Progenitor cell of endocrine pancreas (in vitro differentiated cells): ENCODE measurements at regions not wholly inside any gene's neighbourhood (a gene's known extent, or its start where the extent isn't known, plus 50 kb on each side); places are given as distances from the start of the nearest gene placed in this dataset.
"Not testable (repeated sequence)": the region's sequence is repeated elsewhere in the genome, so short reads cannot be mapped to it uniquely, and the experiment has no call there.

Experiments
- DNase-seq: peaks from one replicate; pipeline ENCODE4 v3.0.0; 2021; ENCODE audit warnings: low spot score; ENCODE audit not compliant: unreplicated experiment
- H3K27ac Mint-ChIP-seq: 2 replicates; pipeline ENCODE4 v1.8.0; 2021; ENCODE audit warnings: mild to moderate bottlenecking, moderate library complexity, mixed read lengths
- H3K27me3 Mint-ChIP-seq: 2 replicates; pipeline ENCODE4 v1.8.0; 2021; ENCODE audit warnings: mixed read lengths
- H3K36me3 Mint-ChIP-seq: 2 replicates; pipeline ENCODE4 v1.8.0; 2022; ENCODE audit warnings: mixed read lengths; ENCODE audit not compliant: insufficient read depth
- H3K4me1 Mint-ChIP-seq: 2 replicates; pipeline ENCODE4 v1.8.0; 2021; ENCODE audit warnings: low read depth, mixed read lengths
- H3K4me3 Mint-ChIP-seq: 2 replicates; pipeline ENCODE4 v1.8.0; 2021; ENCODE audit warnings: low read depth, mild to moderate bottlenecking, moderate library complexity, mixed read lengths
- H3K9me3 Mint-ChIP-seq: 2 replicates; pipeline ENCODE4 v1.8.0; 2021; ENCODE audit warnings: low read depth, mixed read lengths
- CTCF ChIP-seq: fragments of 200-600 bp; sonication (generic); IDR thresholded peaks from one replicate; pipeline ENCODE4 v1.5.0; 2021; ENCODE audit warnings: antibody characterized with exemption, mild to moderate bottlenecking; ENCODE audit not compliant: unreplicated experiment

- no peak for DNase-seq
- Mint-ChIP-seq H3K4me3 (no peak overlapping the region), H3K9me3 (peaks cover 6% of the 10 kb centered on the region), H3K4me1 (no peaks in the 10 kb centered on the region), H3K27ac (no peak overlapping the region), H3K27me3 (no peaks in the 10 kb centered on the region), H3K36me3 (no peaks in the 10 kb centered on the region)
- TF ChIP-seq CTCF = no peak
Measured at GRCh38 chr4:114435116-114435515, 163.5 kb upstream of the UGT8 start.

- TF ChIP-seq CTCF = no peak
- H3K36me3 Mint-ChIP-seq = no peaks in the 10 kb centered on the region
- no peaks in the 10 kb centered on the region for H3K9me3 Mint-ChIP-seq
- H3K4me3 Mint-ChIP-seq = no peak overlapping the region
- no peaks in the 10 kb centered on the region for H3K27me3 Mint-ChIP-seq
- DNase-seq = no peak
- H3K4me1 Mint-ChIP-seq = no peaks in the 10 kb centered on the region
- H3K27ac Mint-ChIP-seq = no peak overlapping the region
Measured at GRCh38 chr4:114442856-114443255, 155.8 kb upstream of the UGT8 start.

- Mint-ChIP-seq H3K9me3 (no peaks in the 10 kb centered on the region), H3K4me3 (no peak overlapping the region), H3K4me1 (no peaks in the 10 kb centered on the region), H3K27me3 (no peaks in the 10 kb centered on the region), H3K36me3 (no peaks in the 10 kb centered on the region), H3K27ac (no peak overlapping the region)
- TF ChIP-seq CTCF = no peak
- no peak for DNase-seq
Measured at GRCh38 chr4:114444211-114444610, 154.4 kb upstream of the UGT8 start.

- not testable (repeated sequence) for DNase-seq, H3K27ac Mint-ChIP-seq, H3K36me3 Mint-ChIP-seq, H3K4me1 Mint-ChIP-seq, H3K4me3 Mint-ChIP-seq, H3K27me3 Mint-ChIP-seq
- H3K9me3 Mint-ChIP-seq = peaks cover 27% of the 10 kb centered on the region
Measured at GRCh38 chr4:114447963-114448516, 150.6 kb upstream of the UGT8 start.

GRCh38 chr4:114458728-114459127 is 139.9 kb upstream of the UGT8 start:
- DNase-seq = no peak
- Mint-ChIP-seq H3K27me3 (peaks cover 8% of the 10 kb centered on the region), H3K9me3 (no peaks in the 10 kb centered on the region), H3K4me1 (no peaks in the 10 kb centered on the region), H3K36me3 (no peaks in the 10 kb centered on the region), H3K4me3 (no peak overlapping the region), H3K27ac (no peak overlapping the region)
- TF ChIP-seq CTCF = no peak

GRCh38 chr4:114464726-114465272 is 133.8 kb upstream of the UGT8 start:
- Mint-ChIP-seq H3K27me3 (peaks cover 9% of the 10 kb centered on the region), H3K4me1 (peaks cover 3% of the 10 kb centered on the region), H3K4me3 (no peak overlapping the region), H3K27ac (no peak overlapping the region), H3K36me3 (no peaks in the 10 kb centered on the region), H3K9me3 (no peaks in the 10 kb centered on the region)
- no peak for DNase-seq
- no peak for TF ChIP-seq CTCF
